ENCODE measurements at regions not wholly inside any gene's neighbourhood (a gene's known extent, or its start where the extent isn't known, plus 50 kb on each side); places are given as distances from the start of the nearest gene placed in this dataset.
"Not testable (repeated sequence)": the region's sequence is repeated elsewhere in the genome, so short reads cannot be mapped to it uniquely, and the experiment has no call there.

DNA sequence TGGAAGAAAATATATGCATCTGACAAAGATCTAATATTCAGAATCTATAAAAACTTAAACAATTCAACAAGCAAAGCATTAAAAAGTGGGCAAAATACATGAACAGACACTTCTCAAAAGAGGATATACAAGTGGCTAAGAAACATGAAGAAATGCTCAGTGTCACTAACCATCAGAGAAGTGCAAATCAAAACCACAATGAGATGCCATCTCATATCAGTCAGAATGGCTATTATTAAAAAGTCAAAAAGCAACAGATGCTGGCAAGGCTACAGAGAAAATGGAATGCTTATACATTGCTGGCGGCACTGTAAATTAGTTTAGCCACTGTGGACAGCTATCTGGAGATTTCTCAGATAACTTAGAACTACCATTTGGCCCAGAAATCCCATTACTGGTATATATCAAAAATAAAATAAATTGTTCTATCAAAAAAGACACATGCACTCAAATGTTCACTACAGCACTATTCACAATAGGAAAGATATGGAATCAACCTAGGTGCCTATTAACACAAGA lies 179.5 kb downstream of the PCTP start:
- Mint-ChIP-seq H3K27ac (no peak overlapping the region), H3K4me3 (no peak overlapping the region), H3K27me3 (peaks cover 2% of the 10 kb centered on the region), H3K9me3 (peaks cover 2% of the 10 kb centered on the region), H3K36me3 (ENCODE audit: low read depth) (peaks cover 2% of the 10 kb centered on the region), H3K4me1 (peaks cover 12% of the 10 kb centered on the region)
- DNase-seq = no peak
- POLR2A ChIA-PET = no interaction called here
- CTCF ChIA-PET = no interaction called here

GRCh38 chr17:55931446-55931845 lies 180.6 kb downstream of the PCTP start:
- ChIA-PET CTCF (no interaction called here), POLR2A (no interaction called here)
- H3K4me3 Mint-ChIP-seq = no peak overlapping the region
- no peaks in the 10 kb centered on the region for H3K9me3 Mint-ChIP-seq
- H3K4me1 Mint-ChIP-seq = peaks cover 3% of the 10 kb centered on the region
- H3K27ac Mint-ChIP-seq = no peak overlapping the region
- H3K36me3 Mint-ChIP-seq (ENCODE audit: low read depth) = no peaks in the 10 kb centered on the region
- no peak for DNase-seq
- peaks cover 2% of the 10 kb centered on the region for H3K27me3 Mint-ChIP-seq

DNA sequence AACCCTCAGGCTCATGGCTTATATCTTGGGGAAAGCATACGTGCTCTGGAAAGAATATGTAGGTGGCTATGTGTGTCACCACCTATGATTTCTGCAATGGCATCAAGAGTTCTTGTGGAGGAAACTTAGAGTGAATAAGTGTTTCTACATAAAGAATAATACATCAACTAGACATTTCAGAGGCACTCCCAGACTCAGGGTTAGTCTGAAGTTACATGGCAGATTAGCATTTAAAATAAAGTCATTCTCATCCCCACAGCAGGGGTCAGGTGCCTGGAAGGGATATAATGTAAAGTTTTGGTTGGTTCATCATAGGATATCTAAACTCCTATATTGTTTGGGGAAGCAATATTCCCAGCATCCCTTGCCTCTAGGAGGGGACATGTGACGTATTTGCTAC lies 182.1 kb downstream of the PCTP start:
- no peaks in the 10 kb centered on the region for H3K36me3 Mint-ChIP-seq (ENCODE audit: low read depth)
- H3K27ac Mint-ChIP-seq = no peak overlapping the region
- DNase-seq = no peak
- POLR2A ChIA-PET = no interaction called here
- no peaks in the 10 kb centered on the region for H3K4me1 Mint-ChIP-seq
- H3K9me3 Mint-ChIP-seq = no peaks in the 10 kb centered on the region
- CTCF ChIA-PET = no interaction called here
- no peak overlapping the region for H3K4me3 Mint-ChIP-seq
- peaks cover 2% of the 10 kb centered on the region for H3K27me3 Mint-ChIP-seq

DNA sequence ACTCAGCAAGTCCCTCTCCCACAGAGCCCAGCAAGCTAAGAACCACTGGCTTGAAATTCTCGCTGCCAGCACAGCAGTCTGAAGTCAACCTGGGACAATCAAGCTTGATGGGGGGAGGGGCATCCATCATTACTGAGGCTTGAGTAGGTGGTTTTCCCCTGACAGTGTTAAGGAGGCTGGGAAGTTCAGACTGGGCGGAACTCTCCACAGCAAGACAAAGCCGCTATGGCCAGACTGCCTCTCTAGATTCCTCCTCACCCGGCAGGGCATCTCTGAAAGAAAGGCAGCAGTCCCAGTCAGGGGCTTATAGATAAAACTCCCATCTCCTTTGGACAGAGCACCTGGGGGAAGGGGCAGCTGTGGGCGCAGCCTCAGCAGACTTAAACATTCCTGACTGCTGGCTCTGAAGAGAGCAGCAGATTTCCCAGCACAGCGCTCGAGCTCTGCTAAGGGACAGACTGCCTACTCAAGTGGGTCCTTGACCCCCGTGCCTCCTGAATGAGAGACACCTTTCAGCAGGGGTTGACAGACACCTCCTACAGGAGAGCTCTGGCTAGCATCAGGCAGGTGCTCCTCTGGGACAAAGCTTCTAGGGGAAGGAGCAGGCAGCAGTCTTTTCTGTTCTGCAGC lies 188.4 kb downstream of the PCTP start:
- H3K4me3 Mint-ChIP-seq; POLR2A ChIA-PET; H3K36me3 Mint-ChIP-seq (ENCODE audit: low read depth); H3K27me3 Mint-ChIP-seq; H3K4me1 Mint-ChIP-seq; DNase-seq; H3K27ac Mint-ChIP-seq; H3K9me3 Mint-ChIP-seq; CTCF ChIA-PET: not testable (repeated sequence)

DNA sequence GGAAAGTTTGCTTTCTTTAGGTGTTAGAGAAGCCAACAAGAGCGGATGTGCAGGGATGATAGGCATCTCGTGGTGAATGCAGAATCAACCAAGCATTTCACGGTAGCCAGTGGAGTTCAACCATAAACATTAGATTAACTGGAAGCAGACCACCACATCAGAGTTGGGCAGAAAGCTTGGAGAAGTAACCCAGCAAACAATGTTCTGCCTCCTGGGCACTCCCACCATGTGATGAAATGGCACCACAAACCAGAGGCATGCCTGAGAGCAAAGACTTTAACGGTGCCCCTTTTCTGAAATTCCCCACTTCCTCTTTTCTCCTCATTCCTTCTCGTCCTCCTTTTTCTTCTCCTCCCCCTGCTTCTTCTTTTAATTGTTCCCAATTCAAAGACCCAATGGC lies 193.5 kb upstream of the ANKFN1 start:
- ChIA-PET POLR2A (no interaction called here), CTCF (no interaction called here)
- Mint-ChIP-seq H3K4me1 (no peaks in the 10 kb centered on the region), H3K27ac (no peak overlapping the region), H3K27me3 (peaks cover 2% of the 10 kb centered on the region), H3K9me3 (no peaks in the 10 kb centered on the region), H3K36me3 (ENCODE audit: low read depth) (no peaks in the 10 kb centered on the region), H3K4me3 (no peak overlapping the region)
- no peak for DNase-seq

GRCh38 chr17:55961386-55961785 lies 191.9 kb upstream of the ANKFN1 start:
- no peak overlapping the region for H3K4me3 Mint-ChIP-seq
- H3K27me3 Mint-ChIP-seq = peaks cover 2% of the 10 kb centered on the region
- CTCF ChIA-PET = no interaction called here
- POLR2A ChIA-PET = no interaction called here
- no peaks in the 10 kb centered on the region for H3K36me3 Mint-ChIP-seq (ENCODE audit: low read depth)
- no peaks in the 10 kb centered on the region for H3K4me1 Mint-ChIP-seq
- no peak overlapping the region for H3K27ac Mint-ChIP-seq
- no peaks in the 10 kb centered on the region for H3K9me3 Mint-ChIP-seq
- DNase-seq = no peak

GRCh38 chr17:55962951-55963401 lies 190.3 kb upstream of the ANKFN1 start:
- CTCF ChIA-PET = no interaction called here
- H3K4me3 Mint-ChIP-seq = no peak overlapping the region
- POLR2A ChIA-PET = no interaction called here
- no peak overlapping the region for H3K27ac Mint-ChIP-seq
- DNase-seq = no peak
- peaks cover 2% of the 10 kb centered on the region for H3K27me3 Mint-ChIP-seq
- no peaks in the 10 kb centered on the region for H3K4me1 Mint-ChIP-seq
- H3K36me3 Mint-ChIP-seq (ENCODE audit: low read depth) = no peaks in the 10 kb centered on the region
- no peaks in the 10 kb centered on the region for H3K9me3 Mint-ChIP-seq

- CTCF ChIA-PET = no interaction called here
Observed at GRCh38 chr17:55964191-55964590, 189.1 kb upstream of the ANKFN1 start.

GRCh38 chr17:55965051-55965450 lies 188.2 kb upstream of the ANKFN1 start:
- H3K36me3 Mint-ChIP-seq (ENCODE audit: low read depth) = no peaks in the 10 kb centered on the region
- no peak overlapping the region for H3K27ac Mint-ChIP-seq
- POLR2A ChIA-PET = no interaction called here
- peaks cover 2% of the 10 kb centered on the region for H3K27me3 Mint-ChIP-seq
- H3K9me3 Mint-ChIP-seq = no peaks in the 10 kb centered on the region
- CTCF ChIA-PET = no interaction called here
- H3K4me1 Mint-ChIP-seq = no peaks in the 10 kb centered on the region
- no peak overlapping the region for H3K4me3 Mint-ChIP-seq
- no peak for DNase-seq

More at GRCh38 chr17:55964191-55964590, 189.1 kb upstream of the ANKFN1 start:
- H3K36me3 Mint-ChIP-seq (ENCODE audit: low read depth) = no peaks in the 10 kb centered on the region
- H3K27ac Mint-ChIP-seq = no peak overlapping the region
- no peaks in the 10 kb centered on the region for H3K4me1 Mint-ChIP-seq
- H3K9me3 Mint-ChIP-seq = no peaks in the 10 kb centered on the region
- peaks cover 2% of the 10 kb centered on the region for H3K27me3 Mint-ChIP-seq
- no peak overlapping the region for H3K4me3 Mint-ChIP-seq
- no peak for DNase-seq
- POLR2A ChIA-PET = no interaction called here

- ChIA-PET CTCF (no interaction called here), POLR2A (no interaction called here)
- no peaks in the 10 kb centered on the region for H3K36me3 Mint-ChIP-seq (ENCODE audit: low read depth)
- H3K4me1 Mint-ChIP-seq = no peaks in the 10 kb centered on the region
- no peaks in the 10 kb centered on the region for H3K27me3 Mint-ChIP-seq
- H3K27ac Mint-ChIP-seq = no peak overlapping the region
- no peak overlapping the region for H3K4me3 Mint-ChIP-seq
- no peaks in the 10 kb centered on the region for H3K9me3 Mint-ChIP-seq
- no peak for DNase-seq
Observed at GRCh38 chr17:55969562-55970324, 183.5 kb upstream of the ANKFN1 start.

GRCh38 chr17:55978578-55978977 lies 174.7 kb upstream of the ANKFN1 start:
- H3K4me1 Mint-ChIP-seq = no peaks in the 10 kb centered on the region
- CTCF ChIA-PET = interaction anchor here (0.5 kb wide), 1 partner anchor 355 kb away, joined by 3 read pairs; no protein-coding TSS in a partner anchor
- no peak for DNase-seq
- no peak overlapping the region for H3K4me3 Mint-ChIP-seq
- H3K27ac Mint-ChIP-seq = no peak overlapping the region
- POLR2A ChIA-PET = no interaction called here
- H3K36me3 Mint-ChIP-seq (ENCODE audit: low read depth) = no peaks in the 10 kb centered on the region
- no peaks in the 10 kb centered on the region for H3K27me3 Mint-ChIP-seq
- H3K9me3 Mint-ChIP-seq = no peaks in the 10 kb centered on the region

DNA sequence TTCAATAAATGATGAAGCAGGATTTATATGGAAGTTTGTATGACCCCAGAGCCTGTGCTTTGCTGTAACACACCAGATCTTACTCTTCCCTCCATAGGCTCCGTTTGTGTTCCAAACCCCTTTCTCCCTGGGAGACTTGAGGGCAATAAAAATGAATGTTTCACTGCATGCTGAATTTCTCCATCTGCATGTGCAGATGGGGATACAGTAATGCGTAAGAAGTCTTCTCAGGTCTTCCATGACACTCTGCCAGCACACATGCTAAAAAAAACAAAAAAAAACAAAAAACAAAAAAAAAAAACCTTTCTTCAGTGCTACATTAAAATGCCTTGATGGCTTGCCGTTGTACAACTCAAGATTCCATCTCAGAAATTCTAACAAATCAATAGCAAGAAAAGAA lies 170.2 kb upstream of the ANKFN1 start:
- Mint-ChIP-seq H3K36me3 (ENCODE audit: low read depth) (no peaks in the 10 kb centered on the region), H3K9me3 (no peaks in the 10 kb centered on the region), H3K27me3 (no peaks in the 10 kb centered on the region), H3K27ac (no peak overlapping the region), H3K4me1 (no peaks in the 10 kb centered on the region), H3K4me3 (no peak overlapping the region)
- DNase-seq = no peak
- ChIA-PET CTCF (no interaction called here), POLR2A (no interaction called here)

DNA sequence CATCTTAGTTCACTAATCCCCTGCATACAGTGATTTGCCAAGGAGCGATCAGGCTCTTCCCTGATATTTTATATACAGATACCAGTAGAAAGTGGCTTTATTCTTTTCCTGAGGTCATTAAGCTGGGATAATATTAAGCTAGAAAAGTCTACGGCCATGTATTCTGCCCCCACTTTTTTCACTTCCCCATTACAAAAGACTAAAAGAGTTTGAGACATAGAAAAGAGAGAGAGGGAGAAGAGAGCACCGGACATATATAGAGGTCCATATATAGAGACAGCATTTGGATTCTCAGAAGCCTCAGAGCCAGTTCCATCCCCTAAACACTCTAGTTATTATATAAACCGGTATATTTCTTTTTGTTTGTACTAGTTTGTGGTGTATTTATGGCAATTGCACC lies 166.5 kb upstream of the ANKFN1 start:
- Mint-ChIP-seq H3K4me3 (no peak overlapping the region), H3K36me3 (ENCODE audit: low read depth) (no peaks in the 10 kb centered on the region), H3K4me1 (no peaks in the 10 kb centered on the region), H3K9me3 (no peaks in the 10 kb centered on the region), H3K27me3 (no peaks in the 10 kb centered on the region), H3K27ac (no peak overlapping the region)
- ChIA-PET CTCF (no interaction called here), POLR2A (no interaction called here)
- DNase-seq = no peak

DNA sequence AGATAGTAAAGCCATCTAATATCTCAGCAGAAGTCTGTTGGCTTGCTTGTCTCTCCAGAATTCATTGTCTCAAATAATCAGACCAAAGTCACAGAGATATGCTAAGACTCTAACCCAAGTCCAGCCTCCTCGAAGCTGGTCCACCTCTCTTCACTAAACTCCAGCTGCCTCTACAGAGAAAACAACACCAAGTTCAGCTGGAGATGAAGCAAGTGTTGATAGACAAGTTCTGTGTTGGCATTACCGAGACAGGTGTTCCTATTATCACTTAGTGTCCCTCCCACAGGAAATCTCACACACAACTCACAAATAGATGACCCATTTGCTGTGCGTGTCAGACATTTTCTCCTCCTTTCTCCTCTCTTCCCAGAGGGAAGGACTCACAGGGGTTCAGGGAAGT lies 164.4 kb upstream of the ANKFN1 start:
- no peak for DNase-seq
- ChIA-PET POLR2A (no interaction called here), CTCF (no interaction called here)
- Mint-ChIP-seq H3K27me3 (no peaks in the 10 kb centered on the region), H3K4me1 (no peaks in the 10 kb centered on the region), H3K36me3 (ENCODE audit: low read depth) (no peaks in the 10 kb centered on the region), H3K9me3 (peaks cover 7% of the 10 kb centered on the region), H3K27ac (no peak overlapping the region), H3K4me3 (no peak overlapping the region)

Measured in activated CD4-positive, alpha-beta T cell treated with anti-CD3 and anti-CD28 coated beads, Interleukin-2, amount 10 ng/mL, durations not matched to agents 7 days and 5 days (primary cell).